Mononuclear cell (primary cell): ENCODE measurements at regions not wholly inside any gene's neighbourhood (a gene's known extent, or its start where the extent isn't known, plus 50 kb on each side); places are given as distances from the start of the nearest gene placed in this dataset.
"Not testable (repeated sequence)": the region's sequence is repeated elsewhere in the genome, so short reads cannot be mapped to it uniquely, and the experiment has no call there.

Source experiments
- H3K27me3 ChIP-seq: 2 replicates; pipeline ENCODE4 v1.6.0; 2011; ENCODE audit warnings: low read length, control low read depth; ENCODE audit not compliant: insufficient read depth
- H3K4me1 ChIP-seq: 2 replicates; pipeline ENCODE4 v1.5.1; 2011; ENCODE audit warnings: mild to moderate bottlenecking, low read length, control low read depth; ENCODE audit not compliant: insufficient read depth
- H3K4me3 ChIP-seq: 2 replicates; pipeline ENCODE4 v1.5.1; 2011; ENCODE audit warnings: mild to moderate bottlenecking, low read length, moderate library complexity
- H3K9me3 ChIP-seq: 2 replicates; pipeline ENCODE4 v1.5.1; 2011; ENCODE audit warnings: low read depth, mild to moderate bottlenecking, control low read depth, low read length

DNA sequence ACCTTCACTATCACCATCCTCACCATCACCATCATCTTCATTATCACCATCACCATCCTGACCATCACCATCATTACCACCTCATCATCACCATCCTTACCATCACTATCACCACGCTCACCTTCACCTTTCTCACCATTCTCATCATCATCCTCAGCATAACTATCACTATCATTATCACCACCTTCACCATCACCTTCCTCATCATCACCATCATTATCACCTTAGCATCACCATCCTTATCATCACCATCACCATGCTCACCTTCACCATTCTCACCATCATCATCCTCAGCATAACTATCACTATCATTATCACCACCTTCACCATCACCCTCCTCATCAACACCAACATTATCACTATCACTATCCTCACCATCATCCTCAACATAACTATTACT is 397.8 kb upstream of the ZNF337 start:
- H3K9me3 ChIP-seq, H3K4me3 ChIP-seq, H3K4me1 ChIP-seq, H3K27me3 ChIP-seq: not testable (repeated sequence)

DNA sequence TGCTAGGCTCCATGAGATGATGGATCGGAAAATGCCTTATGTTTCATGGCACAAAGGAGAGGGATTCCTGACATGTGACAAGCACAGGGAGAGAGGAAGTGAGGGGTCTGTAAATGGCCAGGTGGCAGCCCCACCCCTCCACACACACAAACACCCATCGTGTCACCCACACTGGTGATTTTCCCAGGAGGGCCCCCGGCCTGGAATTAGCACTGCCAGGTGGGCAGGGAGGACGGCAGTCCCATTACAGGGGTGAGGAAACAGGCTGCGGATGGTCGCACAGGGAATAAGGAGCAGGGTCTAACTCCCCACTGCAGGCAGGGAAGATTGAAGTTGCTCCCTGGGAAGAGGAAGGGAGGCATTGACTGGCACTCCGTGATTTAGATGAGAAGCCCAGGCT is 395.3 kb upstream of the ZNF337 start:
- not testable (repeated sequence) for H3K4me3 ChIP-seq, H3K9me3 ChIP-seq, H3K27me3 ChIP-seq, H3K4me1 ChIP-seq

- H3K27me3 ChIP-seq, H3K4me1 ChIP-seq, H3K4me3 ChIP-seq, H3K9me3 ChIP-seq: not testable (repeated sequence)
These were observed 389.5 kb upstream of the ZNF337 start for GRCh38 chr20:26086195-26086594.

- H3K27me3 ChIP-seq, H3K4me1 ChIP-seq, H3K4me3 ChIP-seq, H3K9me3 ChIP-seq: not testable (repeated sequence)
These were observed 377.3 kb upstream of the ZNF337 start for GRCh38 chr20:26073972-26074371.

GRCh38 chr20:26059324-26059723 is 362.7 kb upstream of the ZNF337 start:
- not testable (repeated sequence) for H3K27me3 ChIP-seq

GRCh38 chr20:26058446-26058845 is 361.8 kb upstream of the ZNF337 start:
- H3K27me3 ChIP-seq, H3K4me3 ChIP-seq, H3K9me3 ChIP-seq, H3K4me1 ChIP-seq: not testable (repeated sequence)

More at GRCh38 chr20:26059324-26059723, 362.7 kb upstream of the ZNF337 start:
- not testable (repeated sequence) for H3K4me3 ChIP-seq, H3K4me1 ChIP-seq, H3K9me3 ChIP-seq

GRCh38 chr20:26057135-26057752 is 360.6 kb upstream of the ZNF337 start:
- not testable (repeated sequence) for H3K4me1 ChIP-seq, H3K4me3 ChIP-seq, H3K9me3 ChIP-seq, H3K27me3 ChIP-seq

- H3K27me3 ChIP-seq, H3K4me1 ChIP-seq, H3K9me3 ChIP-seq, H3K4me3 ChIP-seq: not testable (repeated sequence)
These were observed 329.1 kb upstream of the ZNF337 start for GRCh38 chr20:26025792-26026191.

GRCh38 chr20:26010942-26011276 is 314.3 kb upstream of the ZNF337 start:
- H3K4me3 ChIP-seq, H3K4me1 ChIP-seq, H3K27me3 ChIP-seq, H3K9me3 ChIP-seq: not testable (repeated sequence)

GRCh38 chr20:26010224-26010941 is 313.7 kb upstream of the ZNF337 start:
- H3K9me3 ChIP-seq, H3K27me3 ChIP-seq, H3K4me1 ChIP-seq: not testable (repeated sequence)
- peak overlapping the region; percentile 46 for H3K4me3 ChIP-seq

DNA sequence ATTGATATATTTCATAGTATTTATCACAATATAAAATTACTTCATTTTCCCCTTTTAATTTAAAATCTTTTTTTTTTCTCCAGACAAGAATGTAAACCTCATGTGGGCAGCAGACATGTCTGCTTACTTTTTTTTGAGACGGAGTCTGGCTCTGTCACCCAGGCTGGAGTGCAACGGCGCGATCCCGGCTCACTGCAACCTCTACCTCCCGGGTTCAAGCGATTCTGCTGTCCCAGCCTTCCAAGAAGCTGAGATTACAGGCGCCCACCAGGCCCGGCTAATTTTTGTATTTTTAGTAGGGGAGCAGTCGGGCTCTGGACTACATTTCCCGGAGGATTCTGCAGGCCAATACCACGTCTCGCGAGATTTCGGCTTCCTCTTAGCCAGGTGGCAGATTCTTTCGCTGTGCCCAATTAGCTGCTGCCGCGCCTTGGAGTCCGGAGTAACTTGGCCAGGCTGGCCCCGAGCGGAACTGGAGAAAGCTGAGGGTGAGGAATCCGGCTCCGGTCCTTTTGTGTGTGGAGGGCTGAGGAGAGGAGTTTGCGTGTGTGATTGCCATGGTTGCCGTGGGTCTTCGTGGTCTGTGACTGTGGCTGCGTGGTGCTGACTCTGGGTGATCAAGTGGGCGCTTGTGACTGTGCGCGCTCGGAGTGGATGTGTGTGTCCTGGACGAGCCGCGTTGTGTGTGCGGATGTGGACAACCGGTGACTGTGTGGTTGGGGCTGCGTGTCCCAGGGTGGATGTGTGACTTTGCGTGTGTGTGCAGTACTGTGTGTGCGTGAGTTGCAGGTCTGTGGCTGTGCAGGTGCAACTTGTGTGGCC is 313.0 kb upstream of the ZNF337 start:
- H3K4me1 ChIP-seq, H3K9me3 ChIP-seq, H3K27me3 ChIP-seq: not testable (repeated sequence)
- H3K4me3 ChIP-seq: peak overlapping the region; percentile 46

DNA sequence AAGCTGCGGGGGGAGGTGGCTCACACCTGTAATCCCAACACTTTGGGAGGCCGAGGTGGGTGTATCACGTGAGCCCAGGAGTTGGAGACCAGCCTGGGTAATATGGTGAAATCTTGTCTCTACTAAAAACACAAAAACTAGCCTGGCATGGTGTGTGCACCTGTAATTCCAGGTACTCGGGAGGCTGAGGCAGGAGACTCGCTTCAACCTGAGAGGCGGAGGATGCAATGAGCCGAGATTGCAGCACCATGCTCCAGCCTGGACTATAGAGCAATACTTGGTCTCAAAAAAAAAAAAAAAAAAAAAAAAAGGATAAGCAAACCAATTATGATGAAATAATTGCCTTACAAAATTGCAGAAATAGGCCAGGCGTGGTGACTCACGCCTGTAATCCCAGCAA is 311.4 kb upstream of the ZNF337 start:
- not testable (repeated sequence) for H3K4me3 ChIP-seq, H3K9me3 ChIP-seq, H3K4me1 ChIP-seq, H3K27me3 ChIP-seq

DNA sequence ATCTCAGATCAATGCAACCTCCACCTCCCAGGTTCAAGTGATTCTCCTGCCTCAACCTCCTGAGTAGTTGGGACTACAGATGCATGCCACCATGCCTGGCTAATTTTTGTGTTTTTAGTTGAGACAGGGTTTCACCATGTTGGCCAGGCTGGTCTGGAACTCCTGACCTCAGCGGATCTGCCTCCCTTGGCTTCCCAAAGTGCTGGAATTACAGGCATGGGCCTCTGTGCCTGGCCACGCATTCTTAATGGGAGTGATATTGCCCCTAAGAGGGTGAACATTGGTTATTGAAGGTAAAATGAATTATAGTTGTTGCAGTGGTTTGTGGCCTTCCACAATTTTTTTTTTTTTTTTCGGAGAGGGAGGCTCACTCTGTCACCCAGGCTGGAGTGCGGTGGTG is 309.5 kb upstream of the ZNF337 start:
- H3K4me3 ChIP-seq: not testable (repeated sequence)

GRCh38 chr20:26003959-26004358 is 307.3 kb upstream of the ZNF337 start:
- H3K9me3 ChIP-seq, H3K4me1 ChIP-seq, H3K27me3 ChIP-seq, H3K4me3 ChIP-seq: not testable (repeated sequence)

More for the DNA sequence above, 309.5 kb upstream of the ZNF337 start:
- not testable (repeated sequence) for H3K9me3 ChIP-seq, H3K4me1 ChIP-seq, H3K27me3 ChIP-seq

DNA sequence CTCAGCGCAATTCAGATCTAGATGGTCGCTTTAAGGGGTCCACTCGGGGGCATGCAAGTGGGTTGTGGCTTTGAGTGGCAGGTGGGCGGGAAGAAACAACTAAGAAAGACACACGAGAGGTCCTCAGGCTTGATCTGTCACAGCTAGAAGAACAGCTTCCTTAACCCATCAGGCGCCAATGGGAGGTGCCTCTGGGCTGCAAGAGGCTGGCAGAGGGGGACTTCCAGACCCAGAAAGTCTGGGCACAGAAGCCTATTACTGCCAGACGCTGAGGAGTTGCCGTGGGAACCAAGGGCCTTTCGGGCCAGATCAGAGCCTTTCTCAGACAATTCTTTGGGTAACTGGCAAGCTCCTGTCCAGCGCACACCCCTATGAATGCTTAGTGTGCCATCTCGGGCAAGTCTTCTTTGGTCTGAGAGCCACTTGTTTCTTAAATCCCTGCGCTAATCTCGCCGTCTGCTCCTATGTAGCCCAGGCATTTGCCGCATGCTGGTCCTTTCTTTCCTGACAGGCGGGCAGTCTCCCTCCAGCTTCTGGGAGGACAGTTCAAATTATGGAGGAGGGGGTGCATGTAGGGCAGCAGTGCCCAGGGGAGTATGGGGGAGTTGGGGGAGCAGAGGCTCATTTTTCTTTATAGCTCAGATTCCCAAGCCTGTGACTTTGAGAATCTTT is 300.9 kb upstream of the ZNF337 start:
- not testable (repeated sequence) for H3K9me3 ChIP-seq, H3K4me1 ChIP-seq, H3K4me3 ChIP-seq, H3K27me3 ChIP-seq
